Endothelial cell of umbilical vein (primary cell): ENCODE measurements at regions not wholly inside any gene's neighbourhood (a gene's known extent, or its start where the extent isn't known, plus 50 kb on each side); places are given as distances from the start of the nearest gene placed in this dataset.

ENCODE experiments used
- BruUV-seq: library from RNA; stranded (reverse); fragments of 400-500 nt; replicated peaks from 2 replicates; lab custom pipeline; 2021; lab: Mats Ljungman, UMichigan
- CTCF ChIA-PET: fragments of 300-600, 350-600 bp; sonication (Branson Sonifier 250); formaldehyde crosslinking; loops from one replicate; lab custom pipeline; 2021; ENCODE audit warnings: antibody characterized with exemption, inconsistent platforms; lab: Charles Lee
- POLR2A ChIA-PET: fragments of 300-600, 350-600 bp; sonication (Branson Sonifier 250); formaldehyde crosslinking; loops from one replicate; lab custom pipeline; 2021; ENCODE audit warnings: antibody characterized with exemption, inconsistent platforms; lab: Charles Lee
- DNase-seq: peaks from one replicate; pipeline ENCODE4 v3.0.0-alpha.2; 2011; ENCODE audit warnings: low read depth, low spot score
- FAIRE-seq: peaks from 2 replicates; lab custom pipeline; 2011; peaks lifted over from hg19 to GRCh38; lab: Jason Lieb, UNC
- H2AFZ ChIP-seq: 2 replicates; pipeline ENCODE4 v1.6.0; 2012; ENCODE audit warnings: low read depth, low read length, control low read depth, inconsistent platforms
- H3K27ac ChIP-seq: 2 replicates; pipeline ENCODE4 v1.5.1; 2011; ENCODE audit warnings: low read depth, mild to moderate bottlenecking, control low read depth, low read length, moderate library complexity; ENCODE audit not compliant: insufficient read depth
- H3K27me3 ChIP-seq, 2 experiments: 2 replicates each; pipeline versions ENCODE4 v1.6.0 to v1.6.1; 2011; ENCODE audit warnings: low read length in 2 of 2, mixed read lengths in 1 of 2; ENCODE audit not compliant: control insufficient read depth in 2 of 2, insufficient read depth in 2 of 2
- H3K36me3 ChIP-seq, 2 experiments: 2 replicates in 1 of 2; 3 replicates in 1 of 2; pipeline ENCODE4 v1.5.1; 2011; ENCODE audit warnings: low read length in 2 of 2, mild to moderate bottlenecking in 1 of 2, moderate library complexity in 1 of 2; ENCODE audit not compliant: control insufficient read depth in 2 of 2, insufficient read depth in 2 of 2; ENCODE audit errors: extremely low read depth in 1 of 2
- H3K4me1 ChIP-seq: 3 replicates; pipeline ENCODE4 v1.5.1; 2011; ENCODE audit warnings: mild to moderate bottlenecking, low read length; ENCODE audit not compliant: control insufficient read depth, insufficient read depth; ENCODE audit errors: extremely low read depth
- H3K4me2 ChIP-seq: 2 replicates; pipeline ENCODE4 v1.6.1; 2011; ENCODE audit warnings: low read length, control low read depth, mixed read lengths; ENCODE audit not compliant: insufficient read depth
- H3K4me3 ChIP-seq, 3 experiments: fragments of 200-600 bp in 1 of 3; sonication (generic), shearing (Covaris generic) in 1 of 3; replicated peaks in 1 of 3; 2 replicates each; pipeline ENCODE4 v1.5.1; 2011 to 2016; ENCODE audit warnings: control low read depth in 3 of 3, low read length in 3 of 3, mild to moderate bottlenecking in 2 of 3, inconsistent platforms in 1 of 3, low read depth in 1 of 3, moderate library complexity in 1 of 3; ENCODE audit not compliant: insufficient read depth in 1 of 3
- H3K79me2 ChIP-seq: 2 replicates; pipeline ENCODE4 v1.6.0; 2012; ENCODE audit warnings: low read length, inconsistent platforms; ENCODE audit not compliant: control insufficient read depth, insufficient read depth
- H3K9ac ChIP-seq: replicated peaks from 2 replicates; pipeline ENCODE3; 2011; ENCODE audit warnings: low read length, control low read depth; ENCODE audit not compliant: insufficient read depth; ENCODE audit errors: extremely low read depth
- H3K9me1 ChIP-seq: replicated peaks from 3 replicates; pipeline ENCODE4 v1.6.0; 2011; ENCODE audit warnings: mild to moderate bottlenecking, low read length; ENCODE audit not compliant: control insufficient read depth, insufficient read depth; ENCODE audit errors: extremely low read depth
- H3K9me3 ChIP-seq: replicated peaks from 2 replicates; pipeline ENCODE4 v1.5.1; 2012; ENCODE audit warnings: low read length, inconsistent platforms; ENCODE audit not compliant: control insufficient read depth, insufficient read depth
- H4K20me1 ChIP-seq: replicated peaks from 2 replicates; pipeline ENCODE3; 2011; ENCODE audit warnings: mild to moderate bottlenecking, low read length; ENCODE audit not compliant: control insufficient read depth, insufficient read depth; ENCODE audit errors: extremely low read depth
- CTCF ChIP-seq, 2 donors: IDR thresholded peaks; 1 replicate in 1 of 2; 2 replicates in 1 of 2; pipeline ENCODE4 v1.5.1; 2011; ENCODE audit warnings: low read length in 2 of 2, mild to moderate bottlenecking in 2 of 2, moderate library complexity in 2 of 2, control low read depth in 1 of 2, inconsistent platforms in 1 of 2, low read depth in 1 of 2; ENCODE audit not compliant: insufficient read depth in 1 of 2; ENCODE audit errors: extremely low read depth in 1 of 2
- EZH2 ChIP-seq: IDR thresholded peaks from 2 replicates; pipeline ENCODE4 v1.6.1; 2012; ENCODE audit warnings: borderline replicate concordance, low read depth, mild to moderate bottlenecking, moderate library complexity, low read length, inconsistent platforms; ENCODE audit not compliant: severe bottlenecking
- FOS ChIP-seq: IDR thresholded peaks from 2 replicates; pipeline ENCODE4 v1.6.1; 2011; ENCODE audit warnings: mild to moderate bottlenecking, low read length, moderate library complexity, borderline replicate concordance; ENCODE audit not compliant: insufficient read depth
- GATA2 ChIP-seq: IDR thresholded peaks from 2 replicates; pipeline ENCODE4 v1.7.0; 2011; ENCODE audit warnings: low read depth, mild to moderate bottlenecking, moderate library complexity, mixed read lengths, low read length; ENCODE audit not compliant: insufficient read length, insufficient read depth
- JUN ChIP-seq: IDR thresholded peaks from 2 replicates; pipeline ENCODE4 v1.6.1; 2011; ENCODE audit warnings: borderline replicate concordance, low read depth; ENCODE audit not compliant: insufficient read length, insufficient read depth
- MAX ChIP-seq: IDR thresholded peaks from 2 replicates; pipeline ENCODE4 v1.6.1; 2011; ENCODE audit not compliant: insufficient read depth, insufficient read length
- MYC ChIP-seq: IDR thresholded peaks from one replicate; pipeline ENCODE4 v1.6.1; 2011; ENCODE audit warnings: mild to moderate bottlenecking, low read depth, low read length
- POLR2A ChIP-seq: IDR thresholded peaks from 2 replicates; pipeline ENCODE4 v1.6.1; 2012; ENCODE audit warnings: low read depth, mild to moderate bottlenecking, control low read depth, low read length
- POLR2AphosphoS5 ChIP-seq: IDR thresholded peaks from 2 replicates; pipeline ENCODE4 v1.6.1; 2012; ENCODE audit warnings: low read depth, mild to moderate bottlenecking, control low read depth, low read length, moderate library complexity; ENCODE audit not compliant: insufficient read depth
- dilution Hi-C: fragments of 300-500 bp; cut with MboI; formaldehyde crosslinking; loops from one replicate; pipeline ENCODE4 v1.15.0; 2019; ENCODE audit warnings: low sequenced_read_pairs; ENCODE audit not compliant: extremely low pct_ligation_motif_present
- intact Hi-C: fragments of 100-400 bp; cut with micrococcal nuclease; formaldehyde crosslinking; loops from one replicate; pipeline ENCODE4 v1.10.0; 2022

- Histone ChIP-seq H4K20me1 (no peaks in the 10 kb centered on the region), H3K27me3 (no peaks in the 10 kb centered on the region), H3K36me3 (peaks cover 0 to 1% of the 10 kb centered on the region in 2 experiments), H3K9me3 (no peaks in the 10 kb centered on the region), H3K4me1 (peaks cover 51% of the 10 kb centered on the region), H3K27ac (peak overlapping the region; percentile 98), H3K9ac (peak overlapping the region; percentile 84), H3K79me2 (no peaks in the 10 kb centered on the region), H2AFZ (no peak overlapping the region), H3K4me3 (no peak overlapping the region), H3K4me2 (peak overlapping the region; percentile 69), H3K9me1 (no peaks in the 10 kb centered on the region)
- TF ChIP-seq POLR2AphosphoS5 (peak; percentile 93), MYC (no peak), POLR2A (peak; percentile 82), GATA2 (peak; percentile 76), JUN (peak; percentile 94), EZH2 (no peak), MAX (no peak), CTCF (IDR thresholded peaks at IDR 0.05; ENCODE audit: extremely low read depth in 1 of 2, insufficient read depth in 1 of 2, low read depth in 1 of 2, low read length in 2 of 2) (no peak), FOS (peak; percentile 76)
- intact Hi-C loops (loop anchor here (1.0 to 2.0 kb wide), 13 partner anchors 8 to 275 kb away; partner anchors contain the start of gene FN1), dilution Hi-C loops (no loop called here)
- peak; percentile 92 for DNase-seq
- TSS peak; percentile 93 for BruUV-seq
- peak; percentile 94 for FAIRE-seq
- ChIA-PET POLR2A (interaction anchor here (0.6 to 1.4 kb wide), 3 partner anchors 18 to 123 kb away, joined by 3 to 5 read pairs (median 4); no protein-coding TSS in a partner anchor), CTCF (interaction anchor here (0.7 to 2.4 kb wide), 11 partner anchors 8 to 301 kb away, joined by 3 to 11 read pairs (median 3); no protein-coding TSS in a partner anchor)
Observed at GRCh38 chr2:215711471-215712034, 275.7 kb upstream of the FN1 start.
